ENCODE measurements at regions not wholly inside any gene's neighbourhood (a gene's known extent, or its start where the extent isn't known, plus 50 kb on each side); places are given as distances from the start of the nearest gene placed in this dataset.

DNA sequence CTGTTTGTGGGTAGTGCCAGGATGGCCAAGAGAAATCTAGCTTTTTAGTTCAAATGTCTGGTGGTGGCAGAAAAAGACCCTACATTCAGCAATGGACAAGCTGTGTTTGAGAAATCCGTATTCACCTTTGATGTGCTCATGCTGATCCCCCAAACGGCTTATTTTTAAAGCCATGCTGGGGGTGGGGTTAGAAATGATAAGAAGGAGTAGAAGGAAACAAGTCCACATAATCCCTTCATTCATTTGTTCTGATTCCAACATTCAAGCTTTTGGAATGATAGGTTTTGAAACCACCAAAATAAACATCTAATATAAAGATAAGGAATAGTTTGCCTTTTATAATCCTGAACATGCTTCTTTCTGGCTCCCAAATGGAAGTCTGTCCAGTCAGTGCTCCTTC, 92.0 kb upstream of the DKK2 start:
- TF ChIP-seq POLR2AphosphoS5 (IDR thresholded peaks at IDR 0.05; ENCODE audit: low read depth), result no peak
- no peak for TF ChIP-seq EZH2 (IDR thresholded peaks at IDR 0.05; ENCODE audit: low read depth, unreplicated experiment)
- no peak for TF ChIP-seq STAT1 (IDR thresholded peaks at IDR 0.05; ENCODE audit: unreplicated experiment)
- TF ChIP-seq CTCF (conservative IDR thresholded peaks at IDR 0.05; ENCODE audit: low read depth in 2 of 2), result no peak
- TF ChIP-seq CREB1 (CRISPR knock-in tag; IDR thresholded peaks at IDR 0.05; ENCODE audit: low read depth), result no peak
- no peak for TF ChIP-seq EZH2phosphoT487 (IDR thresholded peaks at IDR 0.05; ENCODE audit: unreplicated experiment)
- TF ChIP-seq, protein P1, sequence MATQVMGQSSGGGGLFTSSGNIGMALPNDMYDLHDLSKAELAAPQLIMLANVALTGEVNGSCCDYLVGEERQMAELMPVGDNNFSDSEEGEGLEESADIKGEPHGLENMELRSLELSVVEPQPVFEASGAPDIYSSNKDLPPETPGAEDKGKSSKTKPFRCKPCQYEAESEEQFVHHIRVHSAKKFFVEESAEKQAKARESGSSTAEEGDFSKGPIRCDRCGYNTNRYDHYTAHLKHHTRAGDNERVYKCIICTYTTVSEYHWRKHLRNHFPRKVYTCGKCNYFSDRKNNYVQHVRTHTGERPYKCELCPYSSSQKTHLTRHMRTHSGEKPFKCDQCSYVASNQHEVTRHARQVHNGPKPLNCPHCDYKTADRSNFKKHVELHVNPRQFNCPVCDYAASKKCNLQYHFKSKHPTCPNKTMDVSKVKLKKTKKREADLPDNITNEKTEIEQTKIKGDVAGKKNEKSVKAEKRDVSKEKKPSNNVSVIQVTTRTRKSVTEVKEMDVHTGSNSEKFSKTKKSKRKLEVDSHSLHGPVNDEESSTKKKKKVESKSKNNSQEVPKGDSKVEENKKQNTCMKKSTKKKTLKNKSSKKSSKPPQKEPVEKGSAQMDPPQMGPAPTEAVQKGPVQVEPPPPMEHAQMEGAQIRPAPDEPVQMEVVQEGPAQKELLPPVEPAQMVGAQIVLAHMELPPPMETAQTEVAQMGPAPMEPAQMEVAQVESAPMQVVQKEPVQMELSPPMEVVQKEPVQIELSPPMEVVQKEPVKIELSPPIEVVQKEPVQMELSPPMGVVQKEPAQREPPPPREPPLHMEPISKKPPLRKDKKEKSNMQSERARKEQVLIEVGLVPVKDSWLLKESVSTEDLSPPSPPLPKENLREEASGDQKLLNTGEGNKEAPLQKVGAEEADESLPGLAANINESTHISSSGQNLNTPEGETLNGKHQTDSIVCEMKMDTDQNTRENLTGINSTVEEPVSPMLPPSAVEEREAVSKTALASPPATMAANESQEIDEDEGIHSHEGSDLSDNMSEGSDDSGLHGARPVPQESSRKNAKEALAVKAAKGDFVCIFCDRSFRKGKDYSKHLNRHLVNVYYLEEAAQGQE (IDR thresholded peaks at IDR 0.05; ENCODE audit: unreplicated experiment), result no peak
- no peak for TF ChIP-seq NANOG (IDR thresholded peaks at IDR 0.05; ENCODE audit: borderline replicate concordance)
- TF ChIP-seq, protein P2, sequence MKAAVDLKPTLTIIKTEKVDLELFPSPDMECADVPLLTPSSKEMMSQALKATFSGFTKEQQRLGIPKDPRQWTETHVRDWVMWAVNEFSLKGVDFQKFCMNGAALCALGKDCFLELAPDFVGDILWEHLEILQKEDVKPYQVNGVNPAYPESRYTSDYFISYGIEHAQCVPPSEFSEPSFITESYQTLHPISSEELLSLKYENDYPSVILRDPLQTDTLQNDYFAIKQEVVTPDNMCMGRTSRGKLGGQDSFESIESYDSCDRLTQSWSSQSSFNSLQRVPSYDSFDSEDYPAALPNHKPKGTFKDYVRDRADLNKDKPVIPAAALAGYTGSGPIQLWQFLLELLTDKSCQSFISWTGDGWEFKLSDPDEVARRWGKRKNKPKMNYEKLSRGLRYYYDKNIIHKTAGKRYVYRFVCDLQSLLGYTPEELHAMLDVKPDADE (IDR thresholded peaks at IDR 0.05), result no peak
- TF ChIP-seq JUNB (IDR thresholded peaks at IDR 0.05; ENCODE audit: unreplicated experiment), result no peak
- TF ChIP-seq ZNF114 (CRISPR knock-in tag; IDR thresholded peaks at IDR 0.05), result no peak
- TF ChIP-seq, protein P3, sequence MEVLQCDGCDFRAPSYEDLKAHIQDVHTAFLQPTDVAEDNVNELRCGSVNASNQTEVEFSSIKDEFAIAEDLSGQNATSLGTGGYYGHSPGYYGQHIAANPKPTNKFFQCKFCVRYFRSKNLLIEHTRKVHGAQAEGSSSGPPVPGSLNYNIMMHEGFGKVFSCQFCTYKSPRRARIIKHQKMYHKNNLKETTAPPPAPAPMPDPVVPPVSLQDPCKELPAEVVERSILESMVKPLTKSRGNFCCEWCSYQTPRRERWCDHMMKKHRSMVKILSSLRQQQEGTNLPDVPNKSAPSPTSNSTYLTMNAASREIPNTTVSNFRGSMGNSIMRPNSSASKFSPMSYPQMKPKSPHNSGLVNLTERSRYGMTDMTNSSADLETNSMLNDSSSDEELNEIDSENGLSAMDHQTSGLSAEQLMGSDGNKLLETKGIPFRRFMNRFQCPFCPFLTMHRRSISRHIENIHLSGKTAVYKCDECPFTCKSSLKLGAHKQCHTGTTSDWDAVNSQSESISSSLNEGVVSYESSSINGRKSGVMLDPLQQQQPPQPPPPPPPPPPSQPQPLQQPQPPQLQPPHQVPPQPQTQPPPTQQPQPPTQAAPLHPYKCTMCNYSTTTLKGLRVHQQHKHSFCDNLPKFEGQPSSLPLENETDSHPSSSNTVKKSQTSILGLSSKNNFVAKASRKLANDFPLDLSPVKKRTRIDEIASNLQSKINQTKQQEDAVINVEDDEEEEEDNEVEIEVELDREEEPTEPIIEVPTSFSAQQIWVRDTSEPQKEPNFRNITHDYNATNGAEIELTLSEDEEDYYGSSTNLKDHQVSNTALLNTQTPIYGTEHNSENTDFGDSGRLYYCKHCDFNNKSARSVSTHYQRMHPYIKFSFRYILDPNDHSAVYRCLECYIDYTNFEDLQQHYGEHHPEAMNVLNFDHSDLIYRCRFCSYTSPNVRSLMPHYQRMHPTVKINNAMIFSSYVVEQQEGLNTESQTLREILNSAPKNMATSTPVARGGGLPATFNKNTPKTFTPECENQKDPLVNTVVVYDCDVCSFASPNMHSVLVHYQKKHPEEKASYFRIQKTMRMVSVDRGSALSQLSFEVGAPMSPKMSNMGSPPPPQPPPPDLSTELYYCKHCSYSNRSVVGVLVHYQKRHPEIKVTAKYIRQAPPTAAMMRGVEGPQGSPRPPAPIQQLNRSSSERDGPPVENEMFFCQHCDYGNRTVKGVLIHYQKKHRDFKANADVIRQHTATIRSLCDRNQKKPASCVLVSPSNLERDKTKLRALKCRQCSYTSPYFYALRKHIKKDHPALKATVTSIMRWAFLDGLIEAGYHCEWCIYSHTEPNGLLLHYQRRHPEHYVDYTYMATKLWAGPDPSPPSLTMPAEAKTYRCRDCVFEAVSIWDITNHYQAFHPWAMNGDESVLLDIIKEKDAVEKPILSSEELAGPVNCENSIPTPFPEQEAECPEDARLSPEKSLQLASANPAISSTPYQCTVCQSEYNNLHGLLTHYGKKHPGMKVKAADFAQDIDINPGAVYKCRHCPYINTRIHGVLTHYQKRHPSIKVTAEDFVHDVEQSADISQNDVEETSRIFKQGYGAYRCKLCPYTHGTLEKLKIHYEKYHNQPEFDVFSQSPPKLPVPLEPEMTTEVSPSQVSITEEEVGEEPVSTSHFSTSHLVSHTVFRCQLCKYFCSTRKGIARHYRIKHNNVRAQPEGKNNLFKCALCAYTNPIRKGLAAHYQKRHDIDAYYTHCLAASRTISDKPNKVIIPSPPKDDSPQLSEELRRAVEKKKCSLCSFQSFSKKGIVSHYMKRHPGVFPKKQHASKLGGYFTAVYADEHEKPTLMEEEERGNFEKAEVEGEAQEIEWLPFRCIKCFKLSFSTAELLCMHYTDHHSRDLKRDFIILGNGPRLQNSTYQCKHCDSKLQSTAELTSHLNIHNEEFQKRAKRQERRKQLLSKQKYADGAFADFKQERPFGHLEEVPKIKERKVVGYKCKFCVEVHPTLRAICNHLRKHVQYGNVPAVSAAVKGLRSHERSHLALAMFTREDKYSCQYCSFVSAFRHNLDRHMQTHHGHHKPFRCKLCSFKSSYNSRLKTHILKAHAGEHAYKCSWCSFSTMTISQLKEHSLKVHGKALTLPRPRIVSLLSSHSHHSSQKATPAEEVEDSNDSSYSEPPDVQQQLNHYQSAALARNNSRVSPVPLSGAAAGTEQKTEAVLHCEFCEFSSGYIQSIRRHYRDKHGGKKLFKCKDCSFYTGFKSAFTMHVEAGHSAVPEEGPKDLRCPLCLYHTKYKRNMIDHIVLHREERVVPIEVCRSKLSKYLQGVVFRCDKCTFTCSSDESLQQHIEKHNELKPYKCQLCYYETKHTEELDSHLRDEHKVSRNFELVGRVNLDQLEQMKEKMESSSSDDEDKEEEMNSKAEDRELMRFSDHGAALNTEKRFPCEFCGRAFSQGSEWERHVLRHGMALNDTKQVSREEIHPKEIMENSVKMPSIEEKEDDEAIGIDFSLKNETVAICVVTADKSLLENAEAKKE (CRISPR knock-in tag; IDR thresholded peaks at IDR 0.05), result no peak

Data from GM23338 (cell line).